Neuronal stem cell (in vitro differentiated cells): ENCODE measurements at regions not wholly inside any gene's neighbourhood (a gene's known extent, or its start where the extent isn't known, plus 50 kb on each side); places are given as distances from the start of the nearest gene placed in this dataset.

Experiments
- DNase-seq: peaks from one replicate; pipeline ENCODE4 v3.0.0-alpha.2; 2013; ENCODE audit warnings: low spot score
- H2AFZ ChIP-seq: one replicate; pipeline ENCODE4 v1.6.1; 2013; ENCODE audit warnings: mild to moderate bottlenecking, low read length, inconsistent platforms
- H2AK5ac ChIP-seq: 2 replicates; pipeline ENCODE4 v1.6.1; 2013; ENCODE audit warnings: low read depth, mild to moderate bottlenecking, inconsistent platforms, low read length, moderate library complexity, mixed read lengths
- H2BK120ac ChIP-seq: 2 replicates; pipeline ENCODE4 v1.6.1; 2013; ENCODE audit warnings: low read depth, mild to moderate bottlenecking, inconsistent platforms, low read length, moderate library complexity, mixed read lengths
- H2BK12ac ChIP-seq: one replicate; pipeline ENCODE4 v1.6.1; 2013; ENCODE audit warnings: low read length, inconsistent platforms
- H2BK15ac ChIP-seq: 2 replicates; pipeline ENCODE4 v1.6.1; 2013; ENCODE audit warnings: mild to moderate bottlenecking, low read length, inconsistent platforms, mixed read lengths
- H2BK5ac ChIP-seq: one replicate; pipeline ENCODE4 v1.6.1; 2013; ENCODE audit warnings: inconsistent platforms, mild to moderate bottlenecking, low read length, moderate library complexity
- H3K14ac ChIP-seq: one replicate; pipeline ENCODE4 v1.6.1; 2013; ENCODE audit warnings: low read length, inconsistent platforms
- H3K18ac ChIP-seq: 2 replicates; pipeline ENCODE4 v1.6.1; 2013; ENCODE audit warnings: low read length, inconsistent platforms
- H3K23ac ChIP-seq: 2 replicates; pipeline ENCODE4 v1.6.1; 2013; ENCODE audit warnings: low read depth, mild to moderate bottlenecking, mixed read lengths, low read length, inconsistent platforms; ENCODE audit not compliant: poor library complexity
- H3K27ac ChIP-seq: replicated peaks from 3 replicates; pipeline ENCODE4 v1.5.1; 2013; ENCODE audit warnings: low read length, inconsistent platforms
- H3K27me3 ChIP-seq, 3 experiments: 2 replicates each; pipeline ENCODE4 v1.6.1; 2013; ENCODE audit warnings: low read length in 3 of 3, mild to moderate bottlenecking in 2 of 3, inconsistent platforms in 1 of 3, low read depth in 1 of 3, mixed read lengths in 1 of 3, moderate library complexity in 1 of 3; ENCODE audit not compliant: control insufficient read depth in 3 of 3, insufficient read depth in 3 of 3
- H3K36me3 ChIP-seq, 2 donors: replicated peaks in 1 of 2; 2 replicates each; pipeline ENCODE4 v1.6.1; 2013; ENCODE audit warnings: low read length in 2 of 2; ENCODE audit not compliant: control insufficient read depth in 2 of 2, insufficient read depth in 2 of 2
- H3K4ac ChIP-seq: 2 replicates; pipeline ENCODE4 v1.6.1; 2013; ENCODE audit warnings: inconsistent platforms, mild to moderate bottlenecking, low read length, moderate library complexity
- H3K4me1 ChIP-seq, 2 donors: 1 replicate in 1 of 2; 2 replicates in 1 of 2; pipeline ENCODE4 v1.6.1; 2013; ENCODE audit warnings: low read length in 2 of 2, low read depth in 1 of 2; ENCODE audit not compliant: control insufficient read depth in 2 of 2, insufficient read depth in 1 of 2
- H3K4me2 ChIP-seq: one replicate; pipeline ENCODE4 v1.6.1; 2013; ENCODE audit warnings: mild to moderate bottlenecking, low read length, inconsistent platforms; ENCODE audit not compliant: insufficient read depth, poor library complexity, severe bottlenecking
- H3K4me3 ChIP-seq, 2 donors: 2 replicates each; pipeline ENCODE4 v1.5.1; 2013; ENCODE audit warnings: low read length in 2 of 2, mild to moderate bottlenecking in 2 of 2, inconsistent platforms in 1 of 2, moderate library complexity in 1 of 2
- H3K79me1 ChIP-seq: one replicate; pipeline ENCODE4 v1.6.1; 2013; ENCODE audit warnings: low read depth, mild to moderate bottlenecking, inconsistent platforms, low read length, moderate library complexity
- H3K9ac ChIP-seq: one replicate; pipeline ENCODE4 v1.6.1; 2013; ENCODE audit warnings: mild to moderate bottlenecking, low read depth, low read length, inconsistent platforms; ENCODE audit not compliant: poor library complexity
- H3K9me3 ChIP-seq, 2 donors: replicated peaks in 1 of 2; 2 replicates each; pipeline versions ENCODE3 to v1.6.1; 2013; ENCODE audit warnings: low read length in 2 of 2, mild to moderate bottlenecking in 2 of 2, inconsistent platforms in 1 of 2, low read depth in 1 of 2, mixed read lengths in 1 of 2, moderate library complexity in 1 of 2; ENCODE audit not compliant: control insufficient read depth in 2 of 2, insufficient read depth in 1 of 2
- H4K8ac ChIP-seq: one replicate; pipeline ENCODE4 v1.6.1; 2013; ENCODE audit warnings: low read depth, mild to moderate bottlenecking, inconsistent platforms, low read length, moderate library complexity
- H4K91ac ChIP-seq: one replicate; pipeline ENCODE4 v1.6.1; 2013; ENCODE audit warnings: low read length, low read depth, mild to moderate bottlenecking, inconsistent platforms; ENCODE audit not compliant: poor library complexity
- WGBS, 2 donors: extraction: QIAGEN DNeasy Blood & Tissue Kit; methylation state at CpG; one replicate each; pipeline ENCODE4 v1.1.7; 2013; ENCODE audit warnings: missing lambda C conversion rate in 2 of 2, mixed read lengths in 1 of 2; ENCODE audit not compliant: insufficient read length in 2 of 2, insufficient replicate concordance in 1 of 2; ENCODE audit errors: extremely low coverage in 2 of 2; 5-methylcytosine and 5-hydroxymethylcytosine counted together

GRCh38 chr2:153106802-153107477 is 371.6 kb downstream of the RPRM start:
- H3K4me3 ChIP-seq = no peak overlapping the region
- H2BK120ac ChIP-seq = no peak overlapping the region
- no peaks in the 10 kb centered on the region for H3K79me1 ChIP-seq
- no peak overlapping the region for H3K23ac ChIP-seq
- no peak overlapping the region for H4K91ac ChIP-seq
- H3K4me2 ChIP-seq = no peak overlapping the region
- no peak overlapping the region for H4K8ac ChIP-seq
- no peak overlapping the region for H2BK5ac ChIP-seq
- no peak overlapping the region for H3K9ac ChIP-seq
- H2AK5ac ChIP-seq = no peak overlapping the region
- H3K18ac ChIP-seq = no peak overlapping the region
- H2AFZ ChIP-seq = no peak overlapping the region
- no peak overlapping the region for H3K14ac ChIP-seq
- H3K9me3 ChIP-seq = no peaks in the 10 kb centered on the region
- no peak overlapping the region for H3K27ac ChIP-seq
- H3K4me1 ChIP-seq = no peaks in the 10 kb centered on the region
- H3K36me3 ChIP-seq = no peaks in the 10 kb centered on the region
- no peaks in the 10 kb centered on the region for H3K27me3 ChIP-seq
- no peak overlapping the region for H2BK12ac ChIP-seq
- no peak overlapping the region for H2BK15ac ChIP-seq
- no peak for DNase-seq
- whole genome bisulfite sequencing, 2 donors = no CpG with 5 or more reads among the region's 1 CpG
- H3K4ac ChIP-seq = no peak overlapping the region

GRCh38 chr2:153105829-153106578 is 372.6 kb downstream of the RPRM start:
- no peak overlapping the region for H2AFZ ChIP-seq
- no peak overlapping the region for H3K4ac ChIP-seq
- H3K4me3 ChIP-seq = no peak overlapping the region
- WGBS, 2 donors = no CpG with 5 or more reads among the region's 2 CpGs
- H3K14ac ChIP-seq = no peak overlapping the region
- H3K23ac ChIP-seq = no peak overlapping the region
- H2BK120ac ChIP-seq = no peak overlapping the region
- no peak overlapping the region for H4K8ac ChIP-seq
- no peak overlapping the region for H3K18ac ChIP-seq
- H3K79me1 ChIP-seq = no peaks in the 10 kb centered on the region
- no peak overlapping the region for H2BK12ac ChIP-seq
- H3K4me1 ChIP-seq = peaks cover 0 to 1% of the 10 kb centered on the region in 2 donors
- no peak for DNase-seq
- no peak overlapping the region for H3K4me2 ChIP-seq
- H3K9ac ChIP-seq = no peak overlapping the region
- H3K27me3 ChIP-seq = no peaks in the 10 kb centered on the region
- no peak overlapping the region for H4K91ac ChIP-seq
- H2AK5ac ChIP-seq = no peak overlapping the region
- no peak overlapping the region for H2BK5ac ChIP-seq
- H3K27ac ChIP-seq = no peak overlapping the region
- H3K36me3 ChIP-seq = no peaks in the 10 kb centered on the region
- no peaks in the 10 kb centered on the region for H3K9me3 ChIP-seq
- H2BK15ac ChIP-seq = no peak overlapping the region

GRCh38 chr2:153101187-153101586 is 377.4 kb downstream of the RPRM start:
- H3K4me1 ChIP-seq = peaks cover 0 to 3% of the 10 kb centered on the region in 2 donors
- H3K14ac ChIP-seq = no peak overlapping the region
- no peak overlapping the region for H3K4me2 ChIP-seq
- H4K91ac ChIP-seq = no peak overlapping the region
- no peak overlapping the region for H3K9ac ChIP-seq
- H3K18ac ChIP-seq = no peak overlapping the region
- no peak overlapping the region for H3K27ac ChIP-seq
- no peak overlapping the region for H3K4ac ChIP-seq
- no peak overlapping the region for H2BK12ac ChIP-seq
- no peak for DNase-seq
- no peak overlapping the region for H3K23ac ChIP-seq
- no peak overlapping the region for H2BK15ac ChIP-seq
- H3K9me3 ChIP-seq = no peaks in the 10 kb centered on the region
- no peak overlapping the region for H2AFZ ChIP-seq
- no CpG with 5 or more reads among the region's 2 CpGs for WGBS, 2 donors
- H2AK5ac ChIP-seq = no peak overlapping the region
- no peaks in the 10 kb centered on the region for H3K79me1 ChIP-seq
- H2BK5ac ChIP-seq = no peak overlapping the region
- no peaks in the 10 kb centered on the region for H3K27me3 ChIP-seq
- H4K8ac ChIP-seq = no peak overlapping the region
- no peak overlapping the region for H3K4me3 ChIP-seq
- no peak overlapping the region for H2BK120ac ChIP-seq
- H3K36me3 ChIP-seq = no peaks in the 10 kb centered on the region

GRCh38 chr2:153100151-153100550 is 378.4 kb downstream of the RPRM start:
- Histone ChIP-seq H3K4me2 (no peak overlapping the region), H4K91ac (no peak overlapping the region), H3K4me1 (peaks cover 0 to 3% of the 10 kb centered on the region in 2 donors), H3K36me3 (no peaks in the 10 kb centered on the region), H3K27me3 (no peaks in the 10 kb centered on the region), H2AFZ (no peak overlapping the region), H3K23ac (no peak overlapping the region), H3K9me3 (no peaks in the 10 kb centered on the region), H3K79me1 (no peaks in the 10 kb centered on the region), H2BK120ac (no peak overlapping the region), H3K18ac (no peak overlapping the region), H2AK5ac (no peak overlapping the region), H2BK12ac (no peak overlapping the region), H3K14ac (no peak overlapping the region), H4K8ac (no peak overlapping the region), H3K9ac (no peak overlapping the region), H2BK5ac (no peak overlapping the region), H3K4me3 (no peak overlapping the region), H2BK15ac (no peak overlapping the region), H3K27ac (no peak overlapping the region), H3K4ac (no peak overlapping the region)
- DNase-seq = peak; percentile 11
